Mesendoderm (in vitro differentiated cells): ENCODE measurements at regions not wholly inside any gene's neighbourhood (a gene's known extent, or its start where the extent isn't known, plus 50 kb on each side); places are given as distances from the start of the nearest gene placed in this dataset.

Source experiments
- DNase-seq: peaks from one replicate; pipeline ENCODE4 v3.0.0; 2013
- H2AK5ac ChIP-seq: 2 replicates; pipeline ENCODE4 v1.6.1; 2013; ENCODE audit warnings: low read length, inconsistent platforms
- H2BK120ac ChIP-seq: 2 replicates; pipeline ENCODE4 v1.6.1; 2013; ENCODE audit warnings: low read depth, mild to moderate bottlenecking, low read length, moderate library complexity, mixed read lengths
- H2BK15ac ChIP-seq: replicated peaks from 2 replicates; pipeline ENCODE4 v1.6.1; 2013; ENCODE audit warnings: low read depth, mild to moderate bottlenecking, moderate library complexity
- H2BK5ac ChIP-seq: 2 replicates; pipeline ENCODE4 v1.6.1; 2013; ENCODE audit warnings: low read length, inconsistent platforms
- H3K18ac ChIP-seq: 2 replicates; pipeline ENCODE4 v1.6.1; 2013; ENCODE audit warnings: mild to moderate bottlenecking, low read length, mixed read lengths
- H3K23ac ChIP-seq: one replicate; pipeline ENCODE4 v1.6.1; 2013; ENCODE audit warnings: low read length
- H3K27ac ChIP-seq: 2 replicates; pipeline ENCODE4 v1.5.1; 2013; ENCODE audit warnings: low read depth, mild to moderate bottlenecking, inconsistent platforms, low read length, moderate library complexity
- H3K27me3 ChIP-seq: 2 replicates; pipeline ENCODE4 v1.6.1; 2013; ENCODE audit warnings: low read length, control low read depth, mild to moderate bottlenecking, inconsistent platforms; ENCODE audit not compliant: insufficient read depth, poor library complexity
- H3K36me3 ChIP-seq: 2 replicates; pipeline ENCODE4 v1.6.1; 2013; ENCODE audit warnings: low read length, inconsistent platforms; ENCODE audit not compliant: control insufficient read depth, insufficient read depth
- H3K4ac ChIP-seq: one replicate; pipeline ENCODE4 v1.6.1; 2013; ENCODE audit warnings: low read depth, mild to moderate bottlenecking, low read length, moderate library complexity
- H3K4me1 ChIP-seq: 2 replicates; pipeline ENCODE4 v1.6.1; 2013; ENCODE audit warnings: low read depth, low read length, inconsistent platforms; ENCODE audit not compliant: control insufficient read depth
- H3K4me2 ChIP-seq: 2 replicates; pipeline ENCODE4 v1.6.1; 2013; ENCODE audit warnings: low read length
- H3K4me3 ChIP-seq: 2 replicates; pipeline ENCODE4 v1.5.1; 2013; ENCODE audit warnings: mild to moderate bottlenecking, low read length
- H3K56ac ChIP-seq: one replicate; pipeline ENCODE4 v1.6.1; 2013; ENCODE audit warnings: low read length
- H3K79me1 ChIP-seq: 2 replicates; pipeline ENCODE4 v1.6.1; 2013; ENCODE audit warnings: low read length, inconsistent platforms
- H3K79me2 ChIP-seq: 2 replicates; pipeline ENCODE4 v1.6.1; 2013; ENCODE audit warnings: mild to moderate bottlenecking, low read length; ENCODE audit not compliant: control insufficient read depth, insufficient read depth
- H3K9ac ChIP-seq: 2 replicates; pipeline ENCODE4 v1.6.1; 2013; ENCODE audit warnings: low read length, inconsistent platforms
- H4K5ac ChIP-seq: one replicate; pipeline ENCODE4 v1.6.1; 2013; ENCODE audit warnings: low read length
- H4K8ac ChIP-seq: one replicate; pipeline ENCODE4 v1.6.1; 2013; ENCODE audit warnings: low read depth, mild to moderate bottlenecking, control low read depth, low read length, moderate library complexity
- WGBS: extraction: QIAGEN DNeasy Blood & Tissue Kit; methylation state at CpG from one replicate; pipeline ENCODE4 v1.1.7; 2013; ENCODE audit warnings: low lambda C conversion rate, missing lambda C conversion rate; ENCODE audit not compliant: insufficient coverage; ENCODE audit errors: extremely low coverage; 5-methylcytosine and 5-hydroxymethylcytosine counted together

DNA sequence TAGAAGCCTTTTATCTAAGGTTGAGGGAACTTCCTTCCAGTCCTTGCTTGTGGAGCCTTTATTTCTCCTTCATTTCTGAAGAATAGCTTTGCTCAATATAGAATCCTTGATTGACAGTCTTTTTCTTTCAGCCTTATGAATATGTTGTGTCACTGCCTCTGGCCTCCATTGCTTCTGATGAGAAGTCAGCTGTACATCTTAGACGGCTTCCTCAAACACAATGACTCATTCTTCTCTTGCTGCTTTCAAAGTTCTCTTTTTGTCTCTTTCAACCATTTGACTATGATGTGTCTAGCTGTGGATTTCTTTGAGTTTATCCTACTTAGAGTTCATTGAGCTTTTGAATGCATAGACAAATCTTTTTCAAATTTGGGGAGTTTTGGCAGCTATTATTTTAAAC is 893.2 kb downstream of the BRD1 start:
- no peak overlapping the region for H2BK15ac ChIP-seq
- H3K79me1 ChIP-seq, result no peaks in the 10 kb centered on the region
- H4K8ac ChIP-seq, result no peak overlapping the region
- no peak overlapping the region for H3K4me3 ChIP-seq
- no peaks in the 10 kb centered on the region for H3K4me1 ChIP-seq
- H3K4ac ChIP-seq, result no peak overlapping the region
- H3K9ac ChIP-seq, result no peak overlapping the region
- no peaks in the 10 kb centered on the region for H3K79me2 ChIP-seq
- DNase-seq, result no peak
- H3K56ac ChIP-seq, result no peak overlapping the region
- no peaks in the 10 kb centered on the region for H3K36me3 ChIP-seq
- no CpG with 5 or more reads among the region's 1 CpG for WGBS
- H2AK5ac ChIP-seq, result no peak overlapping the region
- H3K18ac ChIP-seq, result no peak overlapping the region
- H2BK120ac ChIP-seq, result no peak overlapping the region
- no peak overlapping the region for H3K4me2 ChIP-seq
- no peak overlapping the region for H3K23ac ChIP-seq
- no peak overlapping the region for H4K5ac ChIP-seq
- no peak overlapping the region for H3K27ac ChIP-seq
- no peak overlapping the region for H2BK5ac ChIP-seq
- H3K27me3 ChIP-seq, result no peaks in the 10 kb centered on the region

GRCh38 chr22:48931452-48931851 is 896.2 kb downstream of the BRD1 start:
- WGBS, result no CpG with 5 or more reads among the region's 6 CpGs
- no peak overlapping the region for H2BK15ac ChIP-seq
- H3K4me3 ChIP-seq, result no peak overlapping the region
- no peaks in the 10 kb centered on the region for H3K36me3 ChIP-seq
- H3K23ac ChIP-seq, result no peak overlapping the region
- no peak overlapping the region for H3K9ac ChIP-seq
- H3K4ac ChIP-seq, result no peak overlapping the region
- H3K27ac ChIP-seq, result no peak overlapping the region
- no peak overlapping the region for H3K56ac ChIP-seq
- DNase-seq, result no peak
- H3K18ac ChIP-seq, result no peak overlapping the region
- no peak overlapping the region for H4K8ac ChIP-seq
- no peak overlapping the region for H3K4me2 ChIP-seq
- H3K79me1 ChIP-seq, result no peaks in the 10 kb centered on the region
- H3K4me1 ChIP-seq, result no peaks in the 10 kb centered on the region
- no peak overlapping the region for H4K5ac ChIP-seq
- no peak overlapping the region for H2AK5ac ChIP-seq
- no peaks in the 10 kb centered on the region for H3K27me3 ChIP-seq
- H2BK5ac ChIP-seq, result no peak overlapping the region
- H2BK120ac ChIP-seq, result no peak overlapping the region
- H3K79me2 ChIP-seq, result no peaks in the 10 kb centered on the region

- no peak overlapping the region for H2BK5ac ChIP-seq
- H3K4me1 ChIP-seq, result no peaks in the 10 kb centered on the region
- H3K27me3 ChIP-seq, result no peaks in the 10 kb centered on the region
- H2AK5ac ChIP-seq, result no peak overlapping the region
- no peak overlapping the region for H3K4me2 ChIP-seq
- no peak overlapping the region for H3K4ac ChIP-seq
- WGBS, result no CpG with 5 or more reads among the region's 10 CpGs
- H3K36me3 ChIP-seq, result no peaks in the 10 kb centered on the region
- H4K5ac ChIP-seq, result no peak overlapping the region
- H3K79me2 ChIP-seq, result no peaks in the 10 kb centered on the region
- no peak overlapping the region for H3K9ac ChIP-seq
- no peak overlapping the region for H3K56ac ChIP-seq
- no peak overlapping the region for H3K18ac ChIP-seq
- no peak overlapping the region for H2BK15ac ChIP-seq
- no peak overlapping the region for H3K27ac ChIP-seq
- H2BK120ac ChIP-seq, result no peak overlapping the region
- H4K8ac ChIP-seq, result no peak overlapping the region
- H3K79me1 ChIP-seq, result no peaks in the 10 kb centered on the region
- no peak overlapping the region for H3K4me3 ChIP-seq
- H3K23ac ChIP-seq, result no peak overlapping the region
- DNase-seq, result no peak
Measured at GRCh38 chr22:48929276-48929790, 898.3 kb downstream of the BRD1 start.

DNA sequence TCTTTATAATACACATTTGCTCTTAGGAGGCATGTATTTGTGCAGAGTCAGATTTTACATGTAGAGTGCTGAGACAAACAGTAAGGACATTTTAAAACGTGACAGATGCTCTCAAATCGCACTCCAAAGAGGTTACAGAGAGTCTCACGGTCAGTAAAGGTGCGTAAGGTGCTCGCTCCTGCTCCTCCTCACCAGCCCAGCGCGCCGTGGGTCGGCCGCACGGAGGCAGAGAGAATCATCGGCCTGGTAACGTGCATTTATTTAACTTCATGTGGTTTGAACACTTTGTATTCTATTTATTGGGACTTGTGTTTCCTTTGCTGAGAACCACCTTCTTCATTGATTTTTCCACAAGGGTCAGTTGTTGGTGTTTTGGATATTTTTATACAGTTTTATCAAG is 900.1 kb downstream of the BRD1 start:
- Histone ChIP-seq H3K4me3 (no peak overlapping the region), H3K4me1 (no peaks in the 10 kb centered on the region), H2BK120ac (no peak overlapping the region), H4K5ac (no peak overlapping the region), H3K36me3 (no peaks in the 10 kb centered on the region), H3K27me3 (no peaks in the 10 kb centered on the region), H3K79me1 (no peaks in the 10 kb centered on the region), H3K79me2 (no peaks in the 10 kb centered on the region), H2AK5ac (no peak overlapping the region), H3K27ac (no peak overlapping the region), H3K23ac (no peak overlapping the region), H3K9ac (no peak overlapping the region), H3K4ac (no peak overlapping the region), H2BK5ac (no peak overlapping the region), H3K56ac (no peak overlapping the region), H4K8ac (no peak overlapping the region), H3K4me2 (no peak overlapping the region), H2BK15ac (no peak overlapping the region), H3K18ac (no peak overlapping the region)
- DNase-seq, result no peak
- no CpG with 5 or more reads among the region's 13 CpGs for WGBS

DNA sequence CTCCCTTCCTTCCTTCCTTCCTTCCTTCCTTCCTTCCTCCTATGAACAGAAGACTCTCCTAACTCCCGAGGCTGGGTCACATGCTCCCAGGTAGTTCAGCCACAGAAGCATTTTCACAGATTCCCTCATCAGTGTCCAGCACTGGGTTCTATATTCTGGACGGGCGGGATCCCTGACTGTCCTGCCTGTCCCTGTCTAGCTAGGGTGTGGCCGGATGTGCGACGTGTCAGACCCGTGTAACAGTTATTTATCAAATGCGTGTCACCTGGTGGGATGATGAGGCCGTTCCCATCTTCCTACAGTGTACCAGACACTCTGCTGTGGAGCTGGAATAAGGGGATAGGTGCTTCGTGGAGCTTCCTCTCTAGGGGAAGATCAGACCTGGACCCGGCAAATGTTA is 901.0 kb downstream of the BRD1 start:
- Histone ChIP-seq H3K79me1 (no peaks in the 10 kb centered on the region), H2BK15ac (no peak overlapping the region), H3K36me3 (no peaks in the 10 kb centered on the region), H2BK120ac (no peak overlapping the region), H3K27me3 (no peaks in the 10 kb centered on the region), H3K18ac (no peak overlapping the region), H3K4ac (no peak overlapping the region), H3K9ac (no peak overlapping the region), H3K56ac (no peak overlapping the region), H3K4me2 (no peak overlapping the region), H3K4me1 (no peaks in the 10 kb centered on the region), H2AK5ac (no peak overlapping the region), H4K5ac (no peak overlapping the region), H3K23ac (no peak overlapping the region), H2BK5ac (no peak overlapping the region), H4K8ac (no peak overlapping the region), H3K27ac (no peak overlapping the region), H3K4me3 (no peak overlapping the region), H3K79me2 (no peaks in the 10 kb centered on the region)
- no peak for DNase-seq
- WGBS, result no CpG with 5 or more reads among the region's 11 CpGs

DNA sequence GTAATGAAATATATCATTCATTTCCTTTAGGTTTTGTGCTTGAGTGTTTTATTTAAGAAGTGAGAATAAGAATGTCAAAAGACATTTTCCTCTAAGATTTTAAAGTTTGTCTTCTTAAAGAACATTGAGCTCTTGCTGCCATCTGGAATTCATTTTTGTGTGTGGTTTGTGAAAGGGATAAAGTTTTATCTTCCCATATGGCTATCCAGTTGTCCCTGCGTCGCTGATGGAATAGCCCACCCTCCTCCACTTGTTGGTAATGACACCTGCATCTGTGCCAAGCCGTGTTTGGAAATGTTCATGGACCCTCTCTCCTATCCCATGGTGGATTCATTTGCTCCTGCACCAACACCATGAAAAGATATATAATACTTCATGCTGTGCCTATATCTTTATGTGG is 901.5 kb downstream of the BRD1 start:
- Histone ChIP-seq H2BK5ac (no peak overlapping the region), H3K4ac (no peak overlapping the region), H3K4me2 (no peak overlapping the region), H3K79me2 (no peaks in the 10 kb centered on the region), H3K9ac (no peak overlapping the region), H3K4me1 (no peaks in the 10 kb centered on the region), H3K23ac (no peak overlapping the region), H4K5ac (no peak overlapping the region), H3K27ac (no peak overlapping the region), H4K8ac (no peak overlapping the region), H3K27me3 (no peaks in the 10 kb centered on the region), H3K56ac (no peak overlapping the region), H3K79me1 (no peaks in the 10 kb centered on the region), H3K18ac (no peak overlapping the region), H2BK15ac (no peak overlapping the region), H3K36me3 (no peaks in the 10 kb centered on the region), H2AK5ac (no peak overlapping the region), H3K4me3 (no peak overlapping the region), H2BK120ac (no peak overlapping the region)
- no peak for DNase-seq
- no CpG with 5 or more reads among the region's 3 CpGs for WGBS
